NCI-H748 (cell line): ENCODE measurements at regions not wholly inside any gene's neighbourhood (a gene's known extent, or its start where the extent isn't known, plus 50 kb on each side); places are given as distances from the start of the nearest gene placed in this dataset.
A peak's percentile ranks its signal among the peaks of the same experiment; 100 is the strongest.
"Not testable (repeated sequence)": the region's sequence is repeated elsewhere in the genome, so short reads cannot be mapped to it uniquely, and the experiment has no call there.

ENCODE experiments used
- DNase-seq: peaks from one replicate; lab custom pipeline; 2025; ENCODE audit not compliant: unreplicated experiment; lab: John Stamatoyannopoulos, UW

DNA sequence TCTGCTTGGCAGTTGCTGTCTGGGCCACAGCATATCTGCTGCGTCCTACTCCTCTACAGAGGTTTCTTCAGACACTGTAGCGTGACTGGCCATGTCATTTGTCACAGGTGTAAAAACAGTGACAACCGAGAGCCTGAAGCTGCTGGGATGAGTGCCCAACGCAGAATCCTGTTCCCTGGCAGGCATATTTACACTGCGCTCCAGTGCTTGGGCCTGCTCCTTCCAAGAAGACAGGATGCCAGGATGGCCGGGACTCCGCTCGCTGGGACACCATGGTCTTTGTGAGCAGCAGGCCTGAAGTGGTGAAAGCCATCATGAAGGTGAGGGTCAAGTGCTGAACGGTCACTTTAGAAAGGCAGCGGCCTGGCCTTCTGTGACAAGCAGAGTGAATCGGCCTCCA, 171.4 kb downstream of the EMP1 start:
- DNase-seq = no peak

DNA sequence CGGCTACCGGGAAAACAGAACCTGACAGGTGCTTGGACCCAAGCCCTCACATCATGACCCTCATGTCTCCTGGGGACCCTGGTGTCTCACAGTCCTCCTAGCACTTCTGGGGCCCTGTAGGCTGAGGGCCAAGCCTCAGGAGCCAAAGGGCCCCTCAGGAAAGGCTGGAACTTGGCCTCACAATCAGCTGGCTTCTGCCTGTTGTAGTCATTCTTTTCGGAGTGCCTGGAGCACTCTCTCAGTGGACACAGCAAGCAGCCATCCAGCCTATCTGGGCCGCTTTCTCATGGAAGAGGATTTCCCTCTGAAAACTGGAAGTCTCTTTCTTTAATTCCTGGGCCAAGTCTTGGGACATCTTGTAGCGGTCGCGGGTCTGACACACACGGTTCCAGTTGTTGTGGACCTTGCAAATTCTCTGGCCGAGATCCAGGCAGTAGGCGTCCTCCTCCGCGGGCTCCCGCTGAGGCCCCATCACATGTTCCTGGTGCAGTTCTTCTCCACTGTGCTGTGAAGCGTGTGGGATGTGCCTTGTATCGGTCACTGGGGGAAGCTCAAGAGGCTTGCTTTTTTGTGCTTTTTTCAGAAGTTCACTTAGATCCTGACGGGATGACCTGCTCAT, 169.3 kb downstream of the EMP1 start:
- no peak for DNase-seq

DNA sequence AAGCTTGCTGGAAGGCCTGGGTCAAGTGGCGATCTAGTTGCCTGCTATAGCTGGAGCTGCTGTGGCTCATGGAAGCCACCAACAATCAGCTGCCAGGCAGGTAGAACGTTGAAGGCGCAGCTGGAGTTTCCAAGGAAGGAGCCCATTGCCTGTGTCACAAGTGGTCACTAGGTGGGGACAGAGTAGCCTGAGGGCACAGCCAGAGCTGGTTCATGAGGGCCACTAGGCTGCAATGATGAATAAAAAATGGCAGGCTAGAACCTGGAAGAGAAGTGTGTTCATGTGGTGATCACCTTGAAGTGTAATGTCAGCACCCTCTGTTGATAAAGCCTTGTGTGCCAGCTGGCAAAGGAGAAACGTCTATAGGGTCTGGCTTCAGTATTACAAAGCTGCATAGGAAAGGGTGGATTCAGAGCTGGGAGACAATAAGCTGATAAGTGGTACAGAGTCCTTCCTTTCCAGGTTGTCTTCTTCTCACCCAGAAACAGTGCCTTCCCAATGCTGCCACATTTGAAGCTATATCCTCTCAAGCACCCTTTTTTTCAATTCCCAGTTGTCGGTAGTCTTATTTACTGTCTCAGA, 165.8 kb downstream of the EMP1 start:
- DNase-seq = peak; percentile 58

DNA sequence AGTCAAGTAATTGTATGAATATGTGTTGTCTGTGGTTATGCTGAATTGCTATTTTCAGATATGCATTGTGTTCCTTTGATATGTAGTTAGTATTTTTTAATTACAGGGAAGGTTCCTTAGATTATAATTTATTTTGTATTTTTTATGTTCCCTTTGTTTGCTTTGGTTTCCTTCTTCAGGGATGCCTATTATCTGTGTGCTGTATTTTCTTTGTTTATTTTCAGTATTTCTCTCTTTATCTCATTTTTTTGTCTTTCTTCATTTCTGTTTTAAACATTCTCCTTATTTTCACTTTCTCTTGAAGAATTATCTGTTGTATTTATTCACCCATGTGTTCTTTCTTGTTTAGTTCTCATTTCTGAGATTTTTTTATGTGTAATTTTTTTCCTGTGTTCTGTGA, 163.1 kb downstream of the EMP1 start:
- DNase-seq = no peak

DNA sequence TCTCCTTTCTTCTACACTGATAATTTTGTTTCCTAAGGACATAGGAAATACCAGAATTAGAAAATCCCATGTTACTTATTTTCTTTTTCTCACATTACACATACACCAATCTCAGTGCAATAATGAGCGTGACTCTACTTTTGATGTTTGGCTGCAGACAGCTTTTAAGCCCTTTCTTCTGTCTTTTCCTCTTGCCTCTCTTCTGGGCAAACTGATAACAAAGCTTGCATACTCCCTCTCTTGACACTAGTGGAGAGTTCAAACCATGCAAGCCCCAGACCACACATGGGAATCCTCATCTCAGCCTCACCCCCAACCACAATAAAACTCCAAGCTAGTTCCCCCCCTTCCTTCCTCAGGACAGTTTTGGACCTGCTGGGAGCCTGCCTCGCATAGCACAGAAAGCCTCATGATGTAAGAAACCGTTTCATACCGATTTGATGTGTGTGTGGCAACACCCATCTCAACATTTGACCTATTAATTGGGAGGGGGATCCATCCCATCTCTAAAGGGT, 161.9 kb downstream of the EMP1 start:
- DNase-seq = no peak

DNA sequence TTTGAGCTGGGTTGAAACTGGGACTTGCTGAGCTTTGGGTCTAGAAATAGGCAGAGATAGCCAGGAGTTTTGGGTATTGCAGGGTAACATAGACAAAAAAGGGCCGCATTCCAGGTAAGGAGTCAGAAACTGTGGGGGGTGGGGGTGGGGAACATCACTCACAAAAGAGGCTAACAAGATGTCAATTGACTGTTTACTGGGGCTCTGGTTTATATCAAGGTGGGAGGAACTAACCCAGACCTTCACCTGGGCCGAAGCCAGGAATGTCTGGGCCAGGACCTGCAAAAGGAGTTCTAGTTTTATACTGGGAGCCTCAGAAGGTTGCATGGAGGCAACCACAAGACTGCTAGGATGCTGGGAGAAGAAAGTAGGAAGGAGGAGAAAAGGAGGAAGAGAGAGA, 154.4 kb downstream of the EMP1 start:
- no peak for DNase-seq

DNA sequence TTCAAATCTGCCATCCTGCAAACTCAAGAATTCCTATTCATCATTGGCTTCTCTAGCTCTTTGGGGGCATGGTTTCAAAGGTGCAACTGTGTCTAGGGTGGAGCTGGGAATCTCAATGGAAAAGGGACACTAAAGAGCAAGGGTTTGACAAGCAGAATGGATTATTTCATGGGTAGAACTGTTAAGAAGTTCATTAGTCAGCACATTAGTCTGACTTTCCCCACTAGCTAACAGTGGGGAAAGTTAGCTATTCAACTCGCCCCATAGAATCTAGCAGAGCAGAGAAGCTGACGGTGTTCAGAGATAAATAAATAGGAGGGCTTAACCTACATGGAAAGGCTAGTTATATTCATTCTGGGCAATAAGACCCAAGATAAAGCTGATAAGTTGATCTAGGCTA, 153.9 kb downstream of the EMP1 start:
- DNase-seq = no peak

DNA sequence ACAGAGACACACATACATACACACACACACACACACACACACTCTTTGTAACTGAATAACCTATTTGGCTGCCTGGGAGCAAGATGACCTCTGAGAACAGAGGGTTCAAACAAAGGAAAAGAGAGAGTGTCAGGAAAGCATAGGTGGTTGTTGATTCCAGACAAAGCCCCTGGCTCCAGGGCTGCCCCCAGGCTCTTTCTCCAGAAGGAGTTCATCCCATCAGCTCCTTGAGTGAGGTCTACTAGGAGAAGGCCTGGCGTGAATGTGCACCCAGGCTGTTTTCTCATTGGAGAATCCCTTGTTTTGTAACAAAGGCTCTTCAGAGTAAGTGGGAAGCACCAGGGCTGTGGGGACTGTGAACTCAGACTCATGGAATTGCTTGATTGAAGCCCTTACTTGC, 151.9 kb downstream of the EMP1 start:
- no peak for DNase-seq

DNA sequence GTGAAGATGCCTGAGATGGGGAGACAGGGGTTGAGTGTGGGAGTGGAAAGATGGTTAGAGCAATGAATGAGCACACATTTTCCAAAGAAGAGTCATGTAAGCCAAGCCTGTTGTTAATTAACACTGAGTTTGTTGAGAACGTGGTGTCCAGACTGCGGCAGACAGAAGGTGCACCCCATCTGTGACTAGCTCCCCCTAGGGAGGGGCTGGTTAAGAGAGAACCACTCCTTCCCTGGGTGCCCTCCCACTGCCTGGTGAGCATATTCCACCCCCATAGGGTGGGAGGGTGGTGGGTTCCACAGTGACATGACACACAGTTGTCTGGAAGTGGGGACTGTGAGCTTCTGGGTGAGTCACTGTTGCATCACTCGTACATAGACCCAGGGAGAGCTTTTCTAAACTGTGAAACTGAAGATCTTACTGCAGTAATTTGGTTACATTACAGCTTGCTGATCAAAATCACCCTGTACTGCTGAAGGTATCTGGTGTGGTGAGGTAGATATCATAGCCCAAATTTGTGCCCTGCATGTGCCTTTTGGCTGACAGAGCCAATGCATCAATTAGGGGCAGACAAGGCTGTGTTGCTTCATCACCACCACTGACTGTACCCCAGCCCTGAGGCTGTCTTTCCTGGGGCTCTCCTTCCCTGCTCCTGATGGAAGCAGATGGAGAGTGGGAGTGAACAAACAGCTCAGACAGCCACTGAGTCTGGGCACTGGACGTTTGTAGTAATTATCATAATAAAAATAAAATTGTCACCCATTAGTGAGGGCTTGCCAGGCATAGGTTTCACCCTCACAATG, 150.9 kb downstream of the EMP1 start:
- no peak for DNase-seq

DNA sequence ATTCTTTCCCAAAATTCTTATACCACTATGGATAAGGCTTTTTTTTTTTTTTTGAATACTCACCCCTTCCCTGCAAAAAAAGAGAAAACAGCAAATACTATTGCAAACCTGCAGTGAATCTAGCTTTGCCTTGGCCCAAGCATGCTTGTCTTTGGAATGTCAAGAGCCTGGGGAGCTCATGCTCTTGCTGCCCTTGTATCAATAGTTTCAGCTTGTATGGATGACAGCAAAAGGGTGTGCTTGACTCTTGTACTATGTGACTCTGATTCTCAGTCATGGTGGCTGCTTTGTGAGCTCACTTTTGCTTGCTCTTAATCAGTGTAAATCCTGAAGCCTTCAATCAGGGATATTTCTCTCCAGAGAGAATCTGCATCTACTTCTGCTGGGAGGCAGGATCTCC, 149.2 kb downstream of the EMP1 start:
- no peak for DNase-seq

DNA sequence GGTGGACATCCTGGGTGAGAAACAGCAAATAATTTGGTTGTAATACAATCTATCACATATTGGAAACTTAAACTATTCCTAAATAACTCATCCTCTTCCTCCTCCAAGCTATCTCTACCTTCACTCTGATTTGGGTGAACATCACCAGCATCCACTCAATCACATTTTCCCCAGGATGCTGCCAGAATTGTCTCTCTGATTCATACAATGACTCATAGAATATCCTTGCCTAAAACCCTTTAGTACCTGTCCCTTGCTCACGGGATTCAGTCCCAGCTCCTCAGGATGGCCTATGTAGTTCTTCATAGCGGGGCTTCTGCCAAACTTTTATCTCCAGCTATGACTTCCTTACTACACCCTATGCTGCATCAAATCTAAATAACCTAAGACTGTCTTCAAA, 146.8 kb downstream of the EMP1 start:
- no peak for DNase-seq

DNA sequence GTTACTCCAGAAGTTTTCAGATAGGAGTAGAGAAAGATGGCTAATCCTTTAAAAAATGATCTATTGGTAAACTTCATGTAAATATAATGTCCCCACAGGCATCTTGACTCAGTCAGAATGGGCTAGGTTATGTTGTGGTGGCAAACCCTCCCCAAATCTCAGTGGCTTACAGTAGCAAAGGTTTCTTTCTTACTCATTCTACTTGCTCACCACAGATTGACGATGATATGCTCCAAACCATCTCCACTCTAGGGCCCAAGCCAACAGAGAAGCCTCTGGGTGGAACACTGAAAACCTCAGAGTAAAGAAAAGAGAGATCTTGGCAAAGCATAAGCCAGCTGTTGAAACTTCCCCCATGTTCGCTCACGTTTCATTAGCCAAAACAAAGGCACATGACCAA, 146.4 kb downstream of the EMP1 start:
- DNase-seq = no peak

DNA sequence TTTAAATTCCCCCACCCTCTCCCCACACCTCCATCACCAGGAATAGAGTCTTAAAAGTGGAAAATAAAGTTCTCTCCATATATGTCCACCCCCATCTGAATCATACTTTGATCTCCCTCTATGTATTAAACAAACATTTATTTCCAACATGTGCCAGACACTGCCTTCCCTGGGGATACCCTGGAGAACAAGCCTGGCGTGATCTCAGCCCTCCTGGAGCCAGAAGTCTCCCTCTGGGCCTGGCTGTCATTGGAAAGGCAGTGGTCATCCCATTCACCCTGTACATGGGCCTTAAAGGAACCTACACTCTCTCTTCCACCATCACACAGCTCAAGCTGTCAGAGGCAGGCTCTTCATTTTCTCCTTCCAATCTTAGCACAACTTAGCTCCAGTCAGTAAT, 143.6 kb downstream of the EMP1 start:
- DNase-seq = no peak

DNA sequence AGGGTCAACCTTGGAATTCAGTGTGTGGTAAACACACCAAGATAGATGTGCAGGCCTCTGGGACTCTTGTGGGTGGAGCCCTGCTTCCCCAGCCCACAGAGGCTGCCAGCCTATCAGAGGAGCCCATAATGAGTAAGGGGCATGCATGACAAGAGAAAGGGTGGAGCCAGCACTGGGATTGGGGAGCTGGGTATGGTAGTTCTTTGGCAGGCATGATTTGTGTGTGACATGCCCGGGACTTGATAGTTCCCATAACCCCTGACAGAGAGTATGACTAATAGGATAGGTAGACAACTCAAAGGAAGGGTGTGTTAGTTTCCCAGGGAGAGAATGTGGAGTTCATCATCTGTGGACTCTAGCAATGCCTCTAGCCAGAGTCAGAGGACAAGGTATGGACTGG, 143.0 kb downstream of the EMP1 start:
- no peak for DNase-seq

DNA sequence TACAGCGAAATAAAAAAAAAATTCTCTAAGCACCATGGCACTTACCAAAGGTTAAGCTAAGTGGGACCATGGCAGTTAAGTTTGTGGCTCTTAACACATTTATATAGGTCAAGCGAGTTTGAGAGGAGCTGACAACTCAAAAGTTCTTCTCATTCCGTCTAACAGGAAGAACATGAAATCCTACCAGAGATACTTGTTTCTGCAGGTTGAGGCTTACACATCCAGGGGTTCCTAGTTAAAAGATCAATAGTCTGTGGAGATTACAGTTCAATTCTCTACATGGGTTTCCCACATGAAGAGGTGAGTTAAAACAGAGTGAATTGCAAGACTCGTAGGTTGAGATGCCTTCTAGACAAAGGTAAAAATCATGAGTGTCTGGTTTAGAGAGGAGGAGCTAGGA, 142.6 kb downstream of the EMP1 start:
- no peak for DNase-seq

DNA sequence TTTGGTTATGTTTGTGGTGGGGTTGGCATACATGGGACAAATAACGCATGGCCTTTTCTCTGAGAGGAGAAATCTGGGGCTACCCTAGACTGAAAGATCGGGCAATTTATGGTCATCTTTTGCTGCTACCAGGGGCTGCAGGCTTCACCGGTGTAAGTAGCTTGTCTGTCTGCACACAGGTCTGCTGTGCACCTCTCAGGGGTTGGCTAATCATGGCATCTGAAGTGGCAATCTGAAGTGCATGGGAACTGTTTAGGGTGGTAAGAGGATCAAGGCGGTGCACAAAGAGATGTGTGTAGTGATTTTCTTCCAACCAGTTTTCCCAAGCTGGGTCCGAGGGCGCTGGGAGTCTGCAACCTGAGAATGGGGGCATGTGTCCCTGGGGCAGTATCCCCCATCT, 141.3 kb downstream of the EMP1 start:
- DNase-seq = no peak

DNA sequence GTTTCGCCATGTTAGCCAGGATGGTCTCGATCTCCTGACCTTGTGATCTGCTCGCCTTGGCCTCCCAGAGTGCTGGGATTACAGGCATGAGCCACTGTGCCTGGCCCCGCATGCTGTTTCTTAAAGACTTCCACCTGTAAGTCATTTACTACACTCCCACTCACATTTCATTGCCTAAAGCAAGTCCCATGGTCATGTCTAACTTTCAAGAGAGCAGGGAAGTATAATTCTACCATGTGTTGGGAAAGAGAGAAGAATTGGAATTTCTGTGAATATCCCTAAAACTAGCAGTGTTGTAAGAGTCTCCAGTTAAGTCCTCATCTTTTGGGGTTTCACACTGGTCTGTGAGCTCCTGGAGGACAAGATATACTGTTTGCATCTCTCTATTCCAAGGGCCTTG, 139.7 kb downstream of the EMP1 start:
- DNase-seq = no peak

DNA sequence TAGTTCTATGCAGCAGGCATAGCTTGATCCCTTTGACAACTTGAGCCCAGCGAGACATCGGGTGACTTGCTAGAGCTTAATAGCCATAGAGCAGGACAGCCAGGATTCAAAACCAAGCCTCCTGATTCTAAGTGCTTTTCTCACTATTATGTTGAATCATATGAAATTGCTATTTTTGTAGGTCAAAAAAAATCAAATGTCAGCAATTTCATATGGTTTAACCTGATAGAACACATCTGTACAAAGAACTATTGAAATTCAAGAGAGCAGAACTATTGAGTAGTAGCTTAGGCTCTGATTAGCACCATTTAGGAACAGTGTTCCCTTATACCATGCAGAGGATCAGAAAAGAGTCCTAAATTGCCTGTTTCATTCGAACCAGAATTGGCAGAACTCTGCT, 132.0 kb downstream of the EMP1 start:
- DNase-seq = no peak

DNA sequence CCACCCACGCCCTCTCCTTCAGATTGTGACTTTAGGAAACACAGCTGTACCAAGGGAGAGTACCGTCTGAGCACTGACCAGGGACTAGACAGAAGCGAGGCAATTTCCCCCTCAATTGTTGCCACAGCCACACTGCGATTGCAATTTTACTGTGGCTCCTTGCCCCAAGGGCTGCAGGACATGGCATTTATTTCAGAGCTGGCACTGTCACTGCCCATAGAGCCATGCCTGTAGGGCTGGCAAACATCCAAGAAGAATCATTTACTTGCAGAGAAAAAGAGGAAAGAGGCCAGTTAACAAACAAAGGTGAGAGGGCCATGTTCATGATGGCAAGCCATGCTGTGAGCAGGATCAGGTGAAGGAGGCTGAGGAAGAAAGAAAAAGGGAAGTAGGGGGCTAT, 129.6 kb downstream of the EMP1 start:
- peak; percentile 5 for DNase-seq

DNA sequence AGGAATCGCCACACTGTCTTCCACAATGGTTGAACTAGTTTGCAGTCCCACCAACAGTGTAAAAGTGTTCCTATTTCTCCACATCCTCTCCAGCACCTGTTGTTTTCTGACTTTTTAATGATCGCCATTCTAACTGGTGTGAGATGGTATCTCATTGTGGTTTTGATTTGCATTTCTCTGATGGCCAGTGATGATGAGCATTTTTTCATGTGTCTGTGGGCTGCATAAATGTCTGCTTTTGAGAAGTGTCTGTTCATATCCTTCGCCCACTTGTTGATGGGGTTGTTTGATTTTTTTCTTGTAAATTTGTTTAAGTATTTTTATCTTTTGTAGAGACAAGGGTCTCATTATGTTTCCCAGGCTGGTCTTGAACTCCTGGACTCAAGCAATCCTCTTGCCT, 128.5 kb downstream of the EMP1 start:
- DNase-seq = not testable (repeated sequence)

DNA sequence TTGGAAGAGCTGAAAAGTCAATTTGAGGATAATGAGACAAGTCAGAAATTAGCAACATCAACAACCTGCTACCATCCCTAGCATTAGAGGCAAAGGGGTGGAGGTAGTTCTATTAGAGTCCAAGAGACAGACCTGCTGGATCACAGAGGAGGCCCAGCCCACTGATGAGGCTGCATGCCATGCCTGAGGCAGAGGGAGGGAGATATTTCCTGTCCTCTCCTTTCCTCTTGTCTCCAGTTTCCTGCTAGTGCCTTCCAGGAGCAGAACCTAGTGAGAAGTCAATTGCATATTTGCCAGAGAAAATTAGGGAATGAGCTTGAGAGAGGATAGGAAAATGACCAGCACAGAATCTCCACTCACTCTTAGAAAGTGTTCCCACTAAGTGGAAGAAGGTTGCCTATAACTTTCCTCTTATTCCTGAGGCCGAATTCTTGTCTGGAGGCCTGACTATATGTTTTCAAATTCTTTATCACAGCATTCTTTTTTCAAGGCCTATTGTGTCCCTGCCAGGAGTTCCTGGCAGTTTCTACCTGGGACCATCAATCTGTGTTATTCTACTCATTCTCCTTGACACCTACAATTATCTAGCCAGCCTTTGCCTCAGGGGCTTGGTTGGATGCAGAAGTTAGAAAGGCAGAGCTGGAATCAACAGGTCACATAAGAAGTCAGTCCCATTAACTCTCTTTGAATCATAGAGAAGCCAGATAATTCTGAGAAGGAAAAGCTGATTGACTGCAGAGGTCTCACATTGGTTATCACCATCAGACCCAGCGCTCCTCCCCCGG, 121.9 kb downstream of the EMP1 start:
- DNase-seq = no peak
